ENCODE measurements at regions not wholly inside any gene's neighbourhood (a gene's known extent, or its start where the extent isn't known, plus 50 kb on each side); places are given as distances from the start of the nearest gene placed in this dataset.

- H3K27ac ChIP-seq (replicated peaks), result peak overlapping the region; percentile 38; the same call in 1 of the 2 replicates
- no peaks in the 10 kb centered on the region for H3K27me3 ChIP-seq (ENCODE audit: insufficient read depth, poor library complexity, severe bottlenecking)
- no peak overlapping the region for H3K4me3 ChIP-seq (replicated peaks; ENCODE audit: insufficient read depth, low read length)
- DNase-seq (ENCODE audit: low read depth in 1 of 2, low spot score in 1 of 2), result no peak
- TF ChIP-seq SPI1 (IDR thresholded peaks at IDR 0.05; ENCODE audit: borderline replicate concordance, low read depth), result no peak
- no peak for TF ChIP-seq GABPA (IDR thresholded peaks at IDR 0.05; ENCODE audit: low read depth)
- no peak for TF ChIP-seq CTCF (IDR thresholded peaks at IDR 0.05; ENCODE audit: insufficient read depth, low read length)
- no peak for TF ChIP-seq POLR2AphosphoS5 (IDR thresholded peaks at IDR 0.05; ENCODE audit: low read depth)
- TF ChIP-seq, protein P1, sequence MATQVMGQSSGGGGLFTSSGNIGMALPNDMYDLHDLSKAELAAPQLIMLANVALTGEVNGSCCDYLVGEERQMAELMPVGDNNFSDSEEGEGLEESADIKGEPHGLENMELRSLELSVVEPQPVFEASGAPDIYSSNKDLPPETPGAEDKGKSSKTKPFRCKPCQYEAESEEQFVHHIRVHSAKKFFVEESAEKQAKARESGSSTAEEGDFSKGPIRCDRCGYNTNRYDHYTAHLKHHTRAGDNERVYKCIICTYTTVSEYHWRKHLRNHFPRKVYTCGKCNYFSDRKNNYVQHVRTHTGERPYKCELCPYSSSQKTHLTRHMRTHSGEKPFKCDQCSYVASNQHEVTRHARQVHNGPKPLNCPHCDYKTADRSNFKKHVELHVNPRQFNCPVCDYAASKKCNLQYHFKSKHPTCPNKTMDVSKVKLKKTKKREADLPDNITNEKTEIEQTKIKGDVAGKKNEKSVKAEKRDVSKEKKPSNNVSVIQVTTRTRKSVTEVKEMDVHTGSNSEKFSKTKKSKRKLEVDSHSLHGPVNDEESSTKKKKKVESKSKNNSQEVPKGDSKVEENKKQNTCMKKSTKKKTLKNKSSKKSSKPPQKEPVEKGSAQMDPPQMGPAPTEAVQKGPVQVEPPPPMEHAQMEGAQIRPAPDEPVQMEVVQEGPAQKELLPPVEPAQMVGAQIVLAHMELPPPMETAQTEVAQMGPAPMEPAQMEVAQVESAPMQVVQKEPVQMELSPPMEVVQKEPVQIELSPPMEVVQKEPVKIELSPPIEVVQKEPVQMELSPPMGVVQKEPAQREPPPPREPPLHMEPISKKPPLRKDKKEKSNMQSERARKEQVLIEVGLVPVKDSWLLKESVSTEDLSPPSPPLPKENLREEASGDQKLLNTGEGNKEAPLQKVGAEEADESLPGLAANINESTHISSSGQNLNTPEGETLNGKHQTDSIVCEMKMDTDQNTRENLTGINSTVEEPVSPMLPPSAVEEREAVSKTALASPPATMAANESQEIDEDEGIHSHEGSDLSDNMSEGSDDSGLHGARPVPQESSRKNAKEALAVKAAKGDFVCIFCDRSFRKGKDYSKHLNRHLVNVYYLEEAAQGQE (IDR thresholded peaks at IDR 0.05; ENCODE audit: insufficient replicate concordance, low read depth), result no peak
Observed at GRCh38 chr6:113735491-113735890, 121.7 kb upstream of the MARCKS start.

DNA sequence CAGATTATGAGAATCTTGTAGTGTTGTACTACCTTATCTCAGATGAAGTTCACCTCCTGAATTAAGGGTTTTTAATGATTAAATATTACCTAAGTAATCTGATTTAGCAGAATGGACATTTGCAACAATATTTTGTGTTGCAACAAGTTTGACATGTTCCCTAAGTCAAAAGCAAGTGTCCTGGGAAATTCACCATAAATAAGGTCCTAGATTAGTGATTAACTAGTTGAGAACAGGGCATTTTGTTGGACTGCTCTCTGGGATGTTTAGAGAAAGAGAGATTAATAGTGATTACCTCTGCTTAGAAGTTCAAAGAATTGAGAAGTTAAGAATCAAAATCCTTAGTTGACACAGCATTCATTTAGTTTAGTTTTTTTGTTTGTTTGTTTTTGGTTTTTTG lies 120.2 kb upstream of the MARCKS start:
- TF ChIP-seq POLR2AphosphoS5 (IDR thresholded peaks at IDR 0.05; ENCODE audit: low read depth), result no peak
- H3K27me3 ChIP-seq (ENCODE audit: insufficient read depth, poor library complexity, severe bottlenecking), result no peaks in the 10 kb centered on the region
- H3K4me3 ChIP-seq (replicated peaks; ENCODE audit: insufficient read depth, low read length), result no peak overlapping the region
- H3K27ac ChIP-seq (replicated peaks), result no peak overlapping the region
- no peak for DNase-seq (ENCODE audit: low read depth in 1 of 2, low spot score in 1 of 2)

DNA sequence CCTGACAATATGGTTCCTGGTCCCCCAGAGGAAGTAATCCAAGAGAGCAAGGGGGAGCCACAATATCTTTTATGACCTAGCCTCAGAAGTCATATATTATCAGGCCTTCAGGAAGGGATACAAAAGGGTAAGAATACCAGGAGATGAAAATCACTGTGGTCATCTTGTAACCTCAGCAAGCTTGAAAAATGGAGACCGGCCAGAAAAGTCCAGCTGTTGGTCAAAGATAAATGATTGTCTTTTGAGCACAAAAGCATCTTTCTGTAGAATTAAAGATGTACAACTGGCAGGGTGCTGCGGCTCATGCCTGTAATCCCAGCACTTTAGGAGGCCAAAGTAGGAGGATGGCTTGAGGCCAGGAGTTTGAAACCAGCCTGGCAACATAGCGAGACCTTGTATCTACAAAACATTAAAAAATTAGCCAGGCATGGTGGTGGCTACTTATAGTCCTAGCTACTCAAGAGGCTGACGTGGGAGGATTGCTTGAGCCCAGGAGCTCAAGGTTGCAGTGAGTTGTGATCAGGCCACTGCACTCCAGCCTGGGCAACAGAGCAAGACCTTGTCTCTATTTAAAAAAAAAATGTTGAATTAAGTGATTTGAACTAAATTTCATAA lies 118.0 kb upstream of the MARCKS start:
- Histone ChIP-seq H3K27me3 (ENCODE audit: insufficient read depth, poor library complexity, severe bottlenecking) (no peaks in the 10 kb centered on the region), H3K4me3 (replicated peaks; ENCODE audit: insufficient read depth, low read length) (no peak overlapping the region), H3K27ac (replicated peaks) (no peak overlapping the region)
- DNase-seq (ENCODE audit: low read depth in 1 of 2, low spot score in 1 of 2), result no peak
- TF ChIP-seq POLR2AphosphoS5 (IDR thresholded peaks at IDR 0.05; ENCODE audit: low read depth) (no peak), CTCF (IDR thresholded peaks at IDR 0.05; ENCODE audit: insufficient read depth, low read length) (no peak), SPI1 (IDR thresholded peaks at IDR 0.05; ENCODE audit: borderline replicate concordance, low read depth) (no peak), GABPA (IDR thresholded peaks at IDR 0.05; ENCODE audit: low read depth) (no peak)
- TF ChIP-seq, protein P1 (IDR thresholded peaks at IDR 0.05; ENCODE audit: insufficient replicate concordance, low read depth), result no peak

DNA sequence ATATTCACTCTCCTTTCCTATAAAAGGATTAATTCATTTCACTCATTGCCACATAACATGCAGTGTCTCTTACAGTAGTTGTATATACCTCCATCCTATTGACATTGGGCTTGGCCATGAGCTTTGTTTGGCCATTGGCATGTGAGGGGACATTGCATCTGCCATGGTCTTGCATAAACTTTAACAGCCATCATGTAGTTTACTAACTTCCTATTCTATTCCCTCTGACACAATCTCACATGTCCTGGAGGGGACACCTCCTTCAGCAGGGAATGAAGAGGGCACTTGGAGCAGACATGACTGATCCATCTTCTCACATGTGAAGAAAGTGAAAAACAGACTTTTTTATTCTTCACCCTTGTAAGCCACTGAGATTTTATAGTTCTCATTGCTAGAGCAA lies 115.5 kb upstream of the MARCKS start:
- no peak overlapping the region for H3K27ac ChIP-seq (replicated peaks)
- no peak for TF ChIP-seq GABPA (IDR thresholded peaks at IDR 0.05; ENCODE audit: low read depth)
- no peak for TF ChIP-seq SPI1 (IDR thresholded peaks at IDR 0.05; ENCODE audit: borderline replicate concordance, low read depth)
- TF ChIP-seq CTCF (IDR thresholded peaks at IDR 0.05; ENCODE audit: insufficient read depth, low read length), result no peak
- TF ChIP-seq POLR2AphosphoS5 (IDR thresholded peaks at IDR 0.05; ENCODE audit: low read depth), result no peak
- H3K27me3 ChIP-seq (ENCODE audit: insufficient read depth, poor library complexity, severe bottlenecking), result no peaks in the 10 kb centered on the region
- DNase-seq (ENCODE audit: low read depth in 1 of 2, low spot score in 1 of 2), result no peak
- H3K4me3 ChIP-seq (replicated peaks; ENCODE audit: insufficient read depth, low read length), result no peak overlapping the region
